Breast epithelium (tissue), 4 donors: ENCODE measurements at regions not wholly inside any gene's neighbourhood (a gene's known extent, or its start where the extent isn't known, plus 50 kb on each side); places are given as distances from the start of the nearest gene placed in this dataset.

Experiments
- DNase-seq, 2 donors: peaks; one replicate each; pipeline ENCODE4 v3.0.0-alpha.2; 2019; ENCODE audit warnings: low spot score in 2 of 2
- H3K27ac ChIP-seq, 2 donors: fragments of 200-600 bp; sonication (generic) in 1 of 2; one replicate each; pipeline ENCODE4 v1.5.1; 2016 to 2019; ENCODE audit warnings: mild to moderate bottlenecking in 1 of 2
- H3K27me3 ChIP-seq, 2 donors: fragments of 200-600 bp; sonication (generic) in 1 of 2; one replicate each; pipeline versions ENCODE4 v1.5.1 to v1.6.0; 2017 to 2019; ENCODE audit warnings: control low read depth in 1 of 2, mild to moderate bottlenecking in 1 of 2
- H3K36me3 ChIP-seq: fragments of 200-600 bp; one replicate; pipeline ENCODE4 v1.5.1; 2019
- H3K4me1 ChIP-seq, 2 donors: fragments of 200-600 bp; sonication (generic); one replicate each; pipeline ENCODE4 v1.5.1; 2016 to 2019; ENCODE audit warnings: control low read depth in 1 of 2
- H3K4me3 ChIP-seq, 3 donors: fragments of 200-600 bp; sonication (generic); 1 replicate in 2 of 3; 2 replicates in 1 of 3; pipeline ENCODE4 v1.5.1; 2016 to 2019; ENCODE audit warnings: mild to moderate bottlenecking in 3 of 3, moderate library complexity in 2 of 3
- H3K9me3 ChIP-seq, 2 donors: fragments of 200-600 bp; sonication (generic) in 1 of 2; one replicate each; pipeline ENCODE4 v1.5.1; 2016 to 2019; ENCODE audit warnings: control low read depth in 1 of 2
- CTCF ChIP-seq, 3 donors: fragments of 450-650 bp; IDR thresholded peaks; one replicate each; pipeline ENCODE4 v1.5.1; 2016 to 2017; ENCODE audit warnings: antibody characterized with exemption in 3 of 3, mild to moderate bottlenecking in 3 of 3, moderate library complexity in 3 of 3
- POLR2A ChIP-seq: fragments of 450-650 bp; IDR thresholded peaks from one replicate; pipeline ENCODE4 v1.6.1; 2016; ENCODE audit warnings: antibody characterized with exemption, mild to moderate bottlenecking, moderate library complexity
- POLR2AphosphoS5 ChIP-seq, 3 donors: sonication (generic); formaldehyde crosslinking; IDR thresholded peaks; one replicate each; pipeline ENCODE4 v1.6.1; 2017; ENCODE audit warnings: antibody characterized with exemption in 3 of 3
- intact Hi-C: fragments of 100-400 bp; cut with DNase I; formaldehyde crosslinking; loops from one replicate; pipeline ENCODE4 v1.15.1; 2023; ENCODE audit warnings: low total_unique reads

GRCh38 chr20:60502881-60503280, 544.7 kb downstream of the CDH26 start:
- DNase-seq: no peak
- TF ChIP-seq CTCF (IDR thresholded peaks at IDR 0.05): no peak
- TF ChIP-seq POLR2AphosphoS5 (IDR thresholded peaks at IDR 0.05): no peak
- no peak for TF ChIP-seq POLR2A
- Histone ChIP-seq H3K4me1 (no peaks in the 10 kb centered on the region), H3K9me3 (no peaks in the 10 kb centered on the region), H3K36me3 (no peaks in the 10 kb centered on the region), H3K4me3 (no peak overlapping the region), H3K27me3 (no peaks in the 10 kb centered on the region), H3K27ac (no peak overlapping the region)
- intact Hi-C loops: no loop called here

GRCh38 chr20:60505423-60505822, 547.2 kb downstream of the CDH26 start:
- Histone ChIP-seq H3K27me3 (no peaks in the 10 kb centered on the region), H3K4me3 (no peak overlapping the region), H3K27ac (no peak overlapping the region), H3K9me3 (no peaks in the 10 kb centered on the region), H3K36me3 (no peaks in the 10 kb centered on the region), H3K4me1 (no peaks in the 10 kb centered on the region)
- no peak for DNase-seq
- intact Hi-C loops: loop anchor here (5.0 kb wide), 1 partner anchor 1367 kb away; no protein-coding TSS in a partner anchor
- TF ChIP-seq POLR2A (no peak), CTCF (IDR thresholded peaks at IDR 0.05) (no peak), POLR2AphosphoS5 (IDR thresholded peaks at IDR 0.05) (no peak)

GRCh38 chr20:60506061-60506460, 547.8 kb downstream of the CDH26 start:
- Histone ChIP-seq H3K9me3 (no peaks in the 10 kb centered on the region), H3K27me3 (no peaks in the 10 kb centered on the region), H3K4me3 (no peak overlapping the region), H3K27ac (no peak overlapping the region), H3K36me3 (no peaks in the 10 kb centered on the region), H3K4me1 (no peaks in the 10 kb centered on the region)
- DNase-seq: no peak
- TF ChIP-seq POLR2A: no peak
- no peak for TF ChIP-seq CTCF (IDR thresholded peaks at IDR 0.05)
- TF ChIP-seq POLR2AphosphoS5 (IDR thresholded peaks at IDR 0.05): no peak
- intact Hi-C loops: loop anchor here (5.0 kb wide), 1 partner anchor 1366 kb away; no protein-coding TSS in a partner anchor

- H3K4me1 ChIP-seq: no peaks in the 10 kb centered on the region
- no peak overlapping the region for H3K27ac ChIP-seq
- no peak for TF ChIP-seq POLR2A
- H3K4me3 ChIP-seq: no peak overlapping the region
- no peaks in the 10 kb centered on the region for H3K9me3 ChIP-seq
- no peaks in the 10 kb centered on the region for H3K27me3 ChIP-seq
- no peak for DNase-seq
- intact Hi-C loops: loop anchor here (5.0 kb wide), 1 partner anchor 1365 kb away; no protein-coding TSS in a partner anchor
- no peaks in the 10 kb centered on the region for H3K36me3 ChIP-seq
Measured at GRCh38 chr20:60507087-60507694, 549.0 kb downstream of the CDH26 start.

GRCh38 chr20:60509407-60509806, 551.2 kb downstream of the CDH26 start:
- H3K4me3 ChIP-seq: no peak overlapping the region
- intact Hi-C loops: loop anchor here (5.0 kb wide), 1 partner anchor 1363 kb away; no protein-coding TSS in a partner anchor
- H3K27me3 ChIP-seq: no peaks in the 10 kb centered on the region
- no peaks in the 10 kb centered on the region for H3K9me3 ChIP-seq
- no peaks in the 10 kb centered on the region for H3K4me1 ChIP-seq
- no peaks in the 10 kb centered on the region for H3K36me3 ChIP-seq
- no peak overlapping the region for H3K27ac ChIP-seq
- TF ChIP-seq POLR2AphosphoS5 (IDR thresholded peaks at IDR 0.05) (no peak), CTCF (IDR thresholded peaks at IDR 0.05) (no peak), POLR2A (no peak)
- DNase-seq: no peak
